Esophagus squamous epithelium (tissue), 5 donors: ENCODE measurements at regions not wholly inside any gene's neighbourhood (a gene's known extent, or its start where the extent isn't known, plus 50 kb on each side); places are given as distances from the start of the nearest gene placed in this dataset.

Experiments
- DNase-seq: peaks from one replicate; lab custom pipeline; 2025; lab: John Stamatoyannopoulos, UW
- H3K27ac ChIP-seq, 4 donors: fragments of 200-600 bp; sonication (generic); one replicate each; pipeline ENCODE4 v1.5.1; 2016 to 2019; ENCODE audit warnings: mild to moderate bottlenecking in 1 of 4
- H3K27me3 ChIP-seq, 4 donors: fragments of 200-600 bp; sonication (generic); 1 replicate in 3 of 4; 2 replicates in 1 of 4; pipeline versions ENCODE4 v1.5.1 to v1.6.0; 2017 to 2021; ENCODE audit warnings: antibody characterized with exemption in 1 of 4
- H3K36me3 ChIP-seq, 3 donors: fragments of 200-600 bp; sonication (generic); one replicate each; pipeline ENCODE4 v1.5.1; 2016 to 2019
- H3K4me1 ChIP-seq, 3 donors: fragments of 200-600 bp; sonication (generic); one replicate each; pipeline ENCODE4 v1.5.1; 2017 to 2019
- H3K4me3 ChIP-seq, 4 donors: fragments of 200-600 bp; sonication (generic); 1 replicate in 3 of 4; 2 replicates in 1 of 4; pipeline ENCODE4 v1.5.1; 2016 to 2019; ENCODE audit warnings: mild to moderate bottlenecking in 2 of 4, moderate library complexity in 1 of 4
- H3K9me3 ChIP-seq, 3 donors: fragments of 200-600 bp; sonication (generic); one replicate each; pipeline ENCODE4 v1.5.1; 2016 to 2019
- CTCF ChIP-seq, 6 experiments: fragments of 450-650 bp in 4 of 6; fragments of 200-600 bp in 2 of 6; sonication (generic) in 2 of 6; IDR thresholded peaks; one replicate each; pipeline ENCODE4 v1.5.1; 2016 to 2019; ENCODE audit warnings: antibody characterized with exemption in 6 of 6, mild to moderate bottlenecking in 4 of 6, moderate library complexity in 4 of 6
- POLR2A ChIP-seq, 4 donors: fragments of 450-650 bp; IDR thresholded peaks; one replicate each; pipeline ENCODE4 v1.6.1; 2017; ENCODE audit warnings: antibody characterized with exemption in 4 of 4, mild to moderate bottlenecking in 4 of 4, moderate library complexity in 3 of 4
- WGBS, 2 donors: methylation state at CpG; one replicate each; pipeline ENCODE4 v1.1.5; 2018; 5-methylcytosine and 5-hydroxymethylcytosine counted together
- intact Hi-C: fragments of 100-400 bp; cut with DNase I; formaldehyde crosslinking; loops from one replicate; pipeline ENCODE4 v1.15.0; 2022
- donor health status: DM: yes; HTN: yes; CAD: no.

- DNase-seq = no peak
- Histone ChIP-seq H3K27me3 (no peaks in the 10 kb centered on the region), H3K9me3 (no peaks in the 10 kb centered on the region), H3K4me3 (no peak overlapping the region), H3K27ac (no peak overlapping the region), H3K4me1 (no peaks in the 10 kb centered on the region), H3K36me3 (no peaks in the 10 kb centered on the region)
- 37 to 41% methylated on average over 2 of the region's 2 CpGs for WGBS, 2 donors
- intact Hi-C loops = no loop called here
- no peak for TF ChIP-seq POLR2A (IDR thresholded peaks at IDR 0.05)
- no peak for TF ChIP-seq CTCF (IDR thresholded peaks at IDR 0.05)
These were observed 318.9 kb downstream of the BCHE start for GRCh38 chr3:165518346-165518745.

- Histone ChIP-seq H3K9me3 (no peaks in the 10 kb centered on the region), H3K4me1 (no peaks in the 10 kb centered on the region), H3K4me3 (no peak overlapping the region), H3K27ac (no peak overlapping the region), H3K36me3 (no peaks in the 10 kb centered on the region), H3K27me3 (no peaks in the 10 kb centered on the region)
- no peak for DNase-seq
- TF ChIP-seq POLR2A (IDR thresholded peaks at IDR 0.05) (no peak), CTCF (IDR thresholded peaks at IDR 0.05) (no peak)
- 54 to 73% methylated on average over 4 of the region's 4 CpGs for WGBS, 2 donors
- intact Hi-C loops = no loop called here
These were observed 317.8 kb upstream of the SLITRK3 start for GRCh38 chr3:165513715-165514701.

GRCh38 chr3:165507576-165507975 is 311.4 kb upstream of the SLITRK3 start:
- Histone ChIP-seq H3K27ac (no peak overlapping the region), H3K4me1 (no peaks in the 10 kb centered on the region), H3K27me3 (no peaks in the 10 kb centered on the region), H3K36me3 (no peaks in the 10 kb centered on the region), H3K4me3 (no peak overlapping the region), H3K9me3 (peaks cover 0 to 5% (median 0%) of the 10 kb centered on the region in 3 donors)
- intact Hi-C loops = no loop called here
- 65 to 73% methylated on average over 3 of the region's 3 CpGs for WGBS, 2 donors
- TF ChIP-seq POLR2A (IDR thresholded peaks at IDR 0.05) (no peak), CTCF (IDR thresholded peaks at IDR 0.05) (no peak)
- DNase-seq = no peak

GRCh38 chr3:165507060-165507459 is 310.9 kb upstream of the SLITRK3 start:
- TF ChIP-seq POLR2A (IDR thresholded peaks at IDR 0.05) (no peak), CTCF (IDR thresholded peaks at IDR 0.05) (no peak)
- DNase-seq = no peak
- intact Hi-C loops = no loop called here
- WGBS, 2 donors = 93% methylated on average over 1 of the region's 1 CpG; no CpG with 5 or more reads in 1 of the 2 donors
- peaks cover 0 to 5% (median 0%) of the 10 kb centered on the region in 3 donors for H3K9me3 ChIP-seq
- H3K27ac ChIP-seq = no peak overlapping the region
- H3K4me1 ChIP-seq = no peaks in the 10 kb centered on the region
- no peaks in the 10 kb centered on the region for H3K36me3 ChIP-seq
- no peak overlapping the region for H3K4me3 ChIP-seq
- H3K27me3 ChIP-seq = no peaks in the 10 kb centered on the region

- H3K4me1 ChIP-seq = no peaks in the 10 kb centered on the region
- no peak for TF ChIP-seq POLR2A (IDR thresholded peaks at IDR 0.05)
- no peak for TF ChIP-seq CTCF (IDR thresholded peaks at IDR 0.05)
- no peak overlapping the region for H3K4me3 ChIP-seq
- peaks cover 0 to 5% (median 0%) of the 10 kb centered on the region in 3 donors for H3K9me3 ChIP-seq
- H3K36me3 ChIP-seq = no peaks in the 10 kb centered on the region
- no peaks in the 10 kb centered on the region for H3K27me3 ChIP-seq
- intact Hi-C loops = no loop called here
- H3K27ac ChIP-seq = no peak overlapping the region
- no peak for DNase-seq
These were observed 309.5 kb upstream of the SLITRK3 start for GRCh38 chr3:165505657-165506056.
